Astrocyte of the cerebellum (primary cell): ENCODE measurements at regions not wholly inside any gene's neighbourhood (a gene's known extent, or its start where the extent isn't known, plus 50 kb on each side); places are given as distances from the start of the nearest gene placed in this dataset.

Source experiments
- DNase-seq: peaks from one replicate; pipeline ENCODE4 v3.0.0-alpha.2; 2011; ENCODE audit warnings: low read depth
- H3K4me3 ChIP-seq: 2 replicates; pipeline ENCODE4 v1.5.1; 2011; ENCODE audit warnings: mild to moderate bottlenecking, low read depth, low read length, moderate library complexity
- CTCF ChIP-seq: IDR thresholded peaks from 2 replicates; pipeline ENCODE4 v1.5.1; 2012; ENCODE audit warnings: low read length, low read depth, moderate library complexity, mild to moderate bottlenecking; ENCODE audit errors: missing control alignments
- in situ Hi-C: cut with HindIII; loops from 2 replicates; pipeline ENCODE4 v1.10.0; 2017; ENCODE audit warnings: low sequenced_read_pairs

GRCh38 chr2:129008055-129008880 lies 689.6 kb upstream of the HS6ST1 start:
- H3K4me3 ChIP-seq = no peak overlapping the region
- in situ Hi-C loops = no loop called here
- TF ChIP-seq CTCF = no peak
- no peak for DNase-seq

GRCh38 chr2:129008881-129009554 lies 690.4 kb upstream of the HS6ST1 start:
- H3K4me3 ChIP-seq = no peak overlapping the region
- in situ Hi-C loops = no loop called here

GRCh38 chr2:129009555-129010146 lies 691.0 kb upstream of the HS6ST1 start:
- in situ Hi-C loops = no loop called here
- TF ChIP-seq CTCF = no peak
- no peak overlapping the region for H3K4me3 ChIP-seq
- DNase-seq = no peak

More at GRCh38 chr2:129008881-129009554, 690.4 kb upstream of the HS6ST1 start:
- no peak for TF ChIP-seq CTCF
- DNase-seq = no peak

- TF ChIP-seq CTCF = no peak
- in situ Hi-C loops = no loop called here
- DNase-seq = no peak
- H3K4me3 ChIP-seq = no peak overlapping the region
Observed at GRCh38 chr2:129010262-129010661, 691.6 kb upstream of the HS6ST1 start.

GRCh38 chr2:129011466-129012061 lies 692.9 kb upstream of the HS6ST1 start:
- H3K4me3 ChIP-seq = no peak overlapping the region
- DNase-seq = no peak
- in situ Hi-C loops = no loop called here
- no peak for TF ChIP-seq CTCF

- in situ Hi-C loops = no loop called here
- DNase-seq = no peak
- no peak for TF ChIP-seq CTCF
- H3K4me3 ChIP-seq = no peak overlapping the region
Observed at GRCh38 chr2:129014432-129014831, 695.8 kb upstream of the HS6ST1 start.
